ENCODE measurements at regions not wholly inside any gene's neighbourhood (a gene's known extent, or its start where the extent isn't known, plus 50 kb on each side); places are given as distances from the start of the nearest gene placed in this dataset.
"Not testable (repeated sequence)": the region's sequence is repeated elsewhere in the genome, so short reads cannot be mapped to it uniquely, and the experiment has no call there.

DNA sequence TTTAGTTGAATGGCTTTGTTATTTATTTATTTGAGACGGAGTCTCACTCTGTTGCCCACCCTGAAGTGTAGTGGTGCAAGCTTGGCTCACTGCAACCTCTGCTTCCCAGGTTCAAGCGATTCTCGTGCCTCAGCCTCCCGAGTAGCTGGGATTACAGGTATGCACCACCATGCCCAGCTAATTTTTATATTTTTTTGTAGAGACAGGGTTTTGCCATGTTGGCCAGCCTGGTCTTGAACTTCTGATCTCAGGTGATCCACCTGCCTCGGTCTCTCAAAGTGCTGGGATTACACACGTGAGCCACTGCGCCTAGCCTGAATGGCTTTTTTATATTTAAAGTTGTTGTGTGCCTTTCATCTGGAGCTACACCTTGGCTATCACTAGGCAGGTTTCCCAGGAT is 250.0 kb downstream of the GOLGA6L6 start:
- H4K20me1 ChIP-seq (ENCODE audit: insufficient read depth, low read length); H3K4ac ChIP-seq (ENCODE audit: low read depth, low read length); H3K4me1 ChIP-seq (ENCODE audit: control insufficient read depth, insufficient read depth, low read length); H2AFZ ChIP-seq (replicated peaks; ENCODE audit: low read length, poor library complexity); H3K18ac ChIP-seq (ENCODE audit: low read depth, low read length); H3K9me1 ChIP-seq (ENCODE audit: insufficient read depth, low read length); H4K5ac ChIP-seq (ENCODE audit: low read depth, low read length); dilution Hi-C loops (cut with HindIII; ENCODE audit: low sequenced_read_pairs, unreplicated experiment); ATAC-seq (ENCODE audit: low read depth); H3K56ac ChIP-seq (ENCODE audit: extremely low read depth, insufficient read depth, low read length); H3K36me3 ChIP-seq (ENCODE audit: control insufficient read depth, insufficient read depth, low read length); H3K23ac ChIP-seq (ENCODE audit: low read depth, low read length); H3K27ac ChIP-seq (ENCODE audit: insufficient read depth, low read length); H2BK120ac ChIP-seq (ENCODE audit: low read depth, low read length); H3K79me1 ChIP-seq (ENCODE audit: low read depth in 1 of 2, low read length in 2 of 2); H3K4me2 ChIP-seq (ENCODE audit: low read depth, low read length); H2BK20ac ChIP-seq (ENCODE audit: low read depth, low read length); H3K27me3 ChIP-seq (ENCODE audit: control insufficient read depth, insufficient read depth, low read length); H2AK9ac ChIP-seq (replicated peaks; ENCODE audit: low read depth, low read length, poor library complexity); BruUV-seq (replicated peaks); H3K14ac ChIP-seq (replicated peaks; ENCODE audit: low read depth, low read length); POLR2A ChIA-PET (ENCODE audit: unreplicated experiment); H3K4me3 ChIP-seq (ENCODE audit: insufficient read depth, low read depth, low read length); H2BK15ac ChIP-seq (ENCODE audit: low read depth, low read length); DNase-seq; intact Hi-C loops (cut with micrococcal nuclease); CTCF ChIA-PET; H4K8ac ChIP-seq (ENCODE audit: low read depth in 2 of 2, low read length in 2 of 2); H3K9ac ChIP-seq (ENCODE audit: low read depth, low read length); H2BK5ac ChIP-seq (ENCODE audit: low read depth, low read length, poor library complexity, severe bottlenecking); H4K91ac ChIP-seq (ENCODE audit: insufficient read depth, low read depth, low read length); H2AK5ac ChIP-seq (ENCODE audit: low read depth, low read length): not testable (repeated sequence)
- in situ Hi-C loops (cut with MboI; ENCODE audit: low sequenced_read_pairs): loop anchor here (25.0 kb wide), 1 partner anchor 104 kb away; no protein-coding TSS in a partner anchor
- WGBS, 2 experiments (ENCODE audit: extremely low coverage in 2 of 2, insufficient read length in 1 of 2): 33% methylated on average over 4 of the region's 7 CpGs; no CpG with 5 or more reads in 1 of the 2 experiments
- H3K9me3 ChIP-seq (ENCODE audit: control insufficient read depth, insufficient read depth, low read length): peaks cover 43% of the 10 kb centered on the region

DNA sequence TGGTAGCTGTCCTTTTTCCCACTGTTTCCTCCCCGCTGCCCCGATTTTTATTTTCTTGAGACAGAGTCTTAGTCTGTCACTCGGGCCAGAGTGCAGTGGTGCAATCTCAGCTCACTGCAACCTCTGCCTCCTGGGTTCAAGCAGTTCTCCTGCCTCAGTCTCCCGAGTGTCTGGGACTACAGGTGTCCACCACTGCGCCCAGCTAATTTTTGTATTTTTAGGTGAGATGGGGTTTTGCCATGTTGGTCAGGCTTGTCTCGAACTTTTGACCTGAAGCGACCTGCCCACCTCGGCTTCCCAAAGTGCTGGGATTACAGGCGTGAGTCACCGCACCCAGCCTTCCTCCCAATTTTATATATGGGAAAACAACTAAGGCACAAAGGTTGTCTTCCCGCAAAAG is 251.0 kb downstream of the GOLGA6L6 start:
- H3K56ac ChIP-seq (ENCODE audit: extremely low read depth, insufficient read depth, low read length); H2AK9ac ChIP-seq (replicated peaks; ENCODE audit: low read depth, low read length, poor library complexity); H3K79me1 ChIP-seq (ENCODE audit: low read depth in 1 of 2, low read length in 2 of 2); H3K4me2 ChIP-seq (ENCODE audit: low read depth, low read length); H3K4ac ChIP-seq (ENCODE audit: low read depth, low read length); ATAC-seq (ENCODE audit: low read depth); H2BK15ac ChIP-seq (ENCODE audit: low read depth, low read length); H2AK5ac ChIP-seq (ENCODE audit: low read depth, low read length); dilution Hi-C loops (cut with HindIII; ENCODE audit: low sequenced_read_pairs, unreplicated experiment); H3K4me3 ChIP-seq (ENCODE audit: insufficient read depth, low read depth, low read length); CTCF ChIA-PET; H3K4me1 ChIP-seq (ENCODE audit: control insufficient read depth, insufficient read depth, low read length); H3K36me3 ChIP-seq (ENCODE audit: control insufficient read depth, insufficient read depth, low read length); H2BK20ac ChIP-seq (ENCODE audit: low read depth, low read length); H3K14ac ChIP-seq (replicated peaks; ENCODE audit: low read depth, low read length); H3K27ac ChIP-seq (ENCODE audit: insufficient read depth, low read length); H2BK120ac ChIP-seq (ENCODE audit: low read depth, low read length); H3K23ac ChIP-seq (ENCODE audit: low read depth, low read length); H3K9ac ChIP-seq (ENCODE audit: low read depth, low read length); H2AFZ ChIP-seq (replicated peaks; ENCODE audit: low read length, poor library complexity); DNase-seq; H3K27me3 ChIP-seq (ENCODE audit: control insufficient read depth, insufficient read depth, low read length); H4K20me1 ChIP-seq (ENCODE audit: insufficient read depth, low read length); intact Hi-C loops (cut with micrococcal nuclease); H4K5ac ChIP-seq (ENCODE audit: low read depth, low read length); H2BK5ac ChIP-seq (ENCODE audit: low read depth, low read length, poor library complexity, severe bottlenecking); H4K91ac ChIP-seq (ENCODE audit: insufficient read depth, low read depth, low read length); BruUV-seq (replicated peaks); H3K18ac ChIP-seq (ENCODE audit: low read depth, low read length); H3K9me1 ChIP-seq (ENCODE audit: insufficient read depth, low read length); H4K8ac ChIP-seq (ENCODE audit: low read depth in 2 of 2, low read length in 2 of 2); POLR2A ChIA-PET (ENCODE audit: unreplicated experiment): not testable (repeated sequence)
- in situ Hi-C loops (cut with MboI; ENCODE audit: low sequenced_read_pairs): loop anchor here (25.0 kb wide), 1 partner anchor 103 kb away; no protein-coding TSS in a partner anchor
- WGBS, 2 experiments (ENCODE audit: extremely low coverage in 2 of 2, insufficient read length in 1 of 2): 44% methylated on average over 6 of the region's 11 CpGs; no CpG with 5 or more reads in 1 of the 2 experiments
- peaks cover 41% of the 10 kb centered on the region for H3K9me3 ChIP-seq (ENCODE audit: control insufficient read depth, insufficient read depth, low read length)
